ENCODE measurements at regions not wholly inside any gene's neighbourhood (a gene's known extent, or its start where the extent isn't known, plus 50 kb on each side); places are given as distances from the start of the nearest gene placed in this dataset.

GRCh38 chr1:36675106-36675505 lies 192.4 kb upstream of the CSF3R start:
- TF ChIP-seq, protein P1, sequence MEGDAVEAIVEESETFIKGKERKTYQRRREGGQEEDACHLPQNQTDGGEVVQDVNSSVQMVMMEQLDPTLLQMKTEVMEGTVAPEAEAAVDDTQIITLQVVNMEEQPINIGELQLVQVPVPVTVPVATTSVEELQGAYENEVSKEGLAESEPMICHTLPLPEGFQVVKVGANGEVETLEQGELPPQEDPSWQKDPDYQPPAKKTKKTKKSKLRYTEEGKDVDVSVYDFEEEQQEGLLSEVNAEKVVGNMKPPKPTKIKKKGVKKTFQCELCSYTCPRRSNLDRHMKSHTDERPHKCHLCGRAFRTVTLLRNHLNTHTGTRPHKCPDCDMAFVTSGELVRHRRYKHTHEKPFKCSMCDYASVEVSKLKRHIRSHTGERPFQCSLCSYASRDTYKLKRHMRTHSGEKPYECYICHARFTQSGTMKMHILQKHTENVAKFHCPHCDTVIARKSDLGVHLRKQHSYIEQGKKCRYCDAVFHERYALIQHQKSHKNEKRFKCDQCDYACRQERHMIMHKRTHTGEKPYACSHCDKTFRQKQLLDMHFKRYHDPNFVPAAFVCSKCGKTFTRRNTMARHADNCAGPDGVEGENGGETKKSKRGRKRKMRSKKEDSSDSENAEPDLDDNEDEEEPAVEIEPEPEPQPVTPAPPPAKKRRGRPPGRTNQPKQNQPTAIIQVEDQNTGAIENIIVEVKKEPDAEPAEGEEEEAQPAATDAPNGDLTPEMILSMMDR (IDR thresholded peaks at IDR 0.05; ENCODE audit: low read depth, low read length): no peak
- no peak overlapping the region for H3K4me3 ChIP-seq (ENCODE audit: low read depth, low read length)
- in situ Hi-C loops (cut with HindIII; ENCODE audit: low sequenced_read_pairs): no loop called here
- DNase-seq (ENCODE audit: low read depth, low spot score): no peak

GRCh38 chr1:36673202-36673601 lies 190.5 kb upstream of the CSF3R start:
- H3K4me3 ChIP-seq (ENCODE audit: low read depth, low read length): no peak overlapping the region
- TF ChIP-seq, protein P1 (IDR thresholded peaks at IDR 0.05; ENCODE audit: low read depth, low read length): no peak
- in situ Hi-C loops (cut with HindIII; ENCODE audit: low sequenced_read_pairs): no loop called here
- DNase-seq (ENCODE audit: low read depth, low spot score): no peak

DNA sequence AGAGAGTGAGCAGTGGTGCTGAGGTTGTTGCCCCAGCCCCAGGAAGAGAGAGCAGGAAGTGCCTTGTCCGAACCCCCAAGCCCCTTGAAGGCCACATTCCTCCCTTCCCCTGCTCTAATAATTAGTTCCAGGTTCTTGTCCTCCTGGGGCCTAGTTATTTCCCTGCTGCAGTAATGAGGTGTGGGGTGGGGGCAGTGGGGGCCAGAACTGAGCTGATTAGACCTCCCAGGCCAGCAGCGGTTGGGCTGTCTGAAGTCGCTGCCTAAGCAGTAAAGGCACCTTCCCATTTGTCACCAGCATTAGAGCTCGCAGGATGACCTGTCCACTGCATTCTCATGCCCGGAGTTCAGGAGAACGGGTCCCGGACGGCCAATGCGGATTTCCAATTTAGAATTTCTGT lies 186.5 kb upstream of the CSF3R start:
- TF ChIP-seq, protein P1 (IDR thresholded peaks at IDR 0.05; ENCODE audit: low read depth, low read length): no peak
- no peak overlapping the region for H3K4me3 ChIP-seq (ENCODE audit: low read depth, low read length)
- in situ Hi-C loops (cut with HindIII; ENCODE audit: low sequenced_read_pairs): no loop called here
- DNase-seq (ENCODE audit: low read depth, low spot score): no peak

DNA sequence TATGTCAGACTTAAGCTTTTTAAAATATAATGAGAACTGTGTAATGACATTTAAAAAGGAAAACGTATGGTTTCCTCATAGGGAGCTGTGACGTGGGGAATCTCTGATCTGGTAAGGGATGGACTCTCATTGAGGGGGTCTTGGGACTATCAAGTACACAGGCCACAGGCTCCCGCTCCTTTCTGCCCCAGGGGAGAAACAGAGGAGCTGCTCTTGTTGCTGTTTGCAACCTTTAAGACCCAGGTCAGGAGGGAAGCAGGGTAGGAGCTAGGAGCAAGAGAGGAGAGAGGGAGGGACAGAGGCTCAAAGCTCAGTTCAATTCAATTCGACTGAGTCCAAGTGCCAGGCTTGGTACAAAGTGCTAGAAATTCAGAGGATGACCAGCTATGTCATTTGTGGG lies 185.1 kb upstream of the CSF3R start:
- TF ChIP-seq, protein P1 (IDR thresholded peaks at IDR 0.05; ENCODE audit: low read depth, low read length): no peak
- no peak overlapping the region for H3K4me3 ChIP-seq (ENCODE audit: low read depth, low read length)
- no peak for DNase-seq (ENCODE audit: low read depth, low spot score)
- in situ Hi-C loops (cut with HindIII; ENCODE audit: low sequenced_read_pairs): no loop called here

- TF ChIP-seq, protein P1 (IDR thresholded peaks at IDR 0.05; ENCODE audit: low read depth, low read length): no peak
- in situ Hi-C loops (cut with HindIII; ENCODE audit: low sequenced_read_pairs): no loop called here
- DNase-seq (ENCODE audit: low read depth, low spot score): no peak
- no peak overlapping the region for H3K4me3 ChIP-seq (ENCODE audit: low read depth, low read length)
These were observed 184.5 kb upstream of the CSF3R start for GRCh38 chr1:36667256-36667655.

GRCh38 chr1:36665478-36666080 lies 182.9 kb upstream of the CSF3R start:
- TF ChIP-seq, protein P1 (IDR thresholded peaks at IDR 0.05; ENCODE audit: low read depth, low read length): no peak
- in situ Hi-C loops (cut with HindIII; ENCODE audit: low sequenced_read_pairs): no loop called here
- no peak for DNase-seq (ENCODE audit: low read depth, low spot score)
- no peak overlapping the region for H3K4me3 ChIP-seq (ENCODE audit: low read depth, low read length)
